ENCODE measurements at regions not wholly inside any gene's neighbourhood (a gene's known extent, or its start where the extent isn't known, plus 50 kb on each side); places are given as distances from the start of the nearest gene placed in this dataset.

DNA sequence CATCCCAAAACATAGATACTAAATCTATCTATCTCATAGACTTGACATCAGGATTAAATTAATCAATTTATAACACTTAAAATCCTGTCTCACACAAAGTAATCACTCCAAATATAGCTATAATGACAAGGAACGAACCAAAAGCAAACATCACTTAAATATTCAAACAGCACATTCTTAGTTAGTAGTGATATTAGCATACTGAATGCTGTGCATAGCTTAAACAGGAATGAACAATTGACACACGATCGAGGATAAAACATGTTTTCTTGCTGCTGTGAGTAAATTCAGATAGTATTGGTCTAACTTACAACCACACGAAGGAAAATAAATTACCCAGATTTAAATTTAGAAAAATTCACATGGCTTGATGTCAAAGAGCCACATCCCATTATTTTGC lies 58.9 kb upstream of the SNTG2 start:
- TF ChIP-seq, protein P1, sequence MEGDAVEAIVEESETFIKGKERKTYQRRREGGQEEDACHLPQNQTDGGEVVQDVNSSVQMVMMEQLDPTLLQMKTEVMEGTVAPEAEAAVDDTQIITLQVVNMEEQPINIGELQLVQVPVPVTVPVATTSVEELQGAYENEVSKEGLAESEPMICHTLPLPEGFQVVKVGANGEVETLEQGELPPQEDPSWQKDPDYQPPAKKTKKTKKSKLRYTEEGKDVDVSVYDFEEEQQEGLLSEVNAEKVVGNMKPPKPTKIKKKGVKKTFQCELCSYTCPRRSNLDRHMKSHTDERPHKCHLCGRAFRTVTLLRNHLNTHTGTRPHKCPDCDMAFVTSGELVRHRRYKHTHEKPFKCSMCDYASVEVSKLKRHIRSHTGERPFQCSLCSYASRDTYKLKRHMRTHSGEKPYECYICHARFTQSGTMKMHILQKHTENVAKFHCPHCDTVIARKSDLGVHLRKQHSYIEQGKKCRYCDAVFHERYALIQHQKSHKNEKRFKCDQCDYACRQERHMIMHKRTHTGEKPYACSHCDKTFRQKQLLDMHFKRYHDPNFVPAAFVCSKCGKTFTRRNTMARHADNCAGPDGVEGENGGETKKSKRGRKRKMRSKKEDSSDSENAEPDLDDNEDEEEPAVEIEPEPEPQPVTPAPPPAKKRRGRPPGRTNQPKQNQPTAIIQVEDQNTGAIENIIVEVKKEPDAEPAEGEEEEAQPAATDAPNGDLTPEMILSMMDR (IDR thresholded peaks at IDR 0.05; ENCODE audit: low read length), result no peak
- TF ChIP-seq EZH2 (optimal IDR thresholded peaks at IDR 0.05; ENCODE audit: low read depth, low read length) (no peak), EZH2phosphoT487 (IDR thresholded peaks at IDR 0.05; ENCODE audit: low read length) (no peak)

Data from MM.1S (cell line).